ENCODE measurements at regions not wholly inside any gene's neighbourhood (a gene's known extent, or its start where the extent isn't known, plus 50 kb on each side); places are given as distances from the start of the nearest gene placed in this dataset.
"Not testable (repeated sequence)": the region's sequence is repeated elsewhere in the genome, so short reads cannot be mapped to it uniquely, and the experiment has no call there.

DNA sequence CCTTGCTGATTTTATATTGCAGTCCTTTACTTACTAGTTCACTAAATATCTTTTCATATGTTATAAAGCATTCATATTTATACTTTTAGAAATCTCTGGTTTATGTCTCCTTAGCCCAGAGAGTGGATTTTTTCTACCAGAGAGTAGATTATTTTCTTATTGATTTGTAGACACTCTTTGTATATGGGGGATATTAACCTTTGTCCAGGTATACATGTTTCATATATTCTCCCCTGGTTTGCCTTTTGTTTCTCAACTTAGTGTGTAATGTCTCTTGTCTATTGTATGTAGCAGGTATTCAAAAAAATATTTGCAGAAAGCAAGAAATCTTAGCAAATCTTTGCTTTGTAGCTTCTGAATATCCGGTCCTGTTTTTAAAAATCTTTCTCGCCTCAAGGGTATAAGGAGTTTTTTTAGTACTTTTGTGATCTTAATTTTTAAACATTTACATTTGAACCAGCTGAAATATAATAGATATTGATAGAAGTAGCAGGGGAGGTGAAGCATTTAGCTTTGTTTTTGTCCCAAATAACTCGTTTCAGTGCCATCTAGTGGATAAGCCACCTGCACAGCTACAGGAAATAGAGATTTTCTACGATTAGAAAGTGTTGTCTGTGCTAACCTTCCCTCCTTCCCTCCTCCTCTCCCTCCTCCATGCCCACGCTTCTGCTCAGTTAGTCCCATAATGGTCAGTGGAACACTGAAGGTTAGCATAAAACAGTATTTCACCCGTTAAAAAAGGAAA lies 97.0 kb downstream of the PHETA1 start:
- no peak for DNase-seq (ENCODE audit: low read depth)

DNA sequence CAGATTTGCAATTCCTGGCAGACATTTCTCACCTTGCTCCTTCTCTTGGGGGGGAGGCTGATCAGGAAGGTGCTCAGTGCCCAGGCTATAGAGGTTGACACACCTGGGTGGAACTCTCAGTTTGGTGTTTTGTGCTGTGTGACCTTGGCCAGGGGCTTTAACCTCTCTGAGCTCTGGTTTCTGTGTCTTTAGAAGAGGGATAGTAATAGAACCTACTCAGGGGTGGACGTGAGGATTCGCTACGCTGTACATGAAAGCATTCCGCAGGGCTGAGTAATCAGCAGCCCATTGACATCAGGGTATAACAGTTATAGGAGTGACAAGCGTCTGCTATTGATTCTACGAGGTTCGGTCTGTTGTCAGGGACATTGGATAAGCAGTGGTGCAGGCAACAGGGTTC lies 98.1 kb downstream of the PHETA1 start:
- DNase-seq (ENCODE audit: low read depth), result no peak

GRCh38 chr12:111270239-111270638 lies 98.7 kb downstream of the PHETA1 start:
- no peak for DNase-seq (ENCODE audit: low read depth)

- DNase-seq (ENCODE audit: low read depth), result no peak
Observed at GRCh38 chr12:111269718-111270117, 99.2 kb downstream of the PHETA1 start.

DNA sequence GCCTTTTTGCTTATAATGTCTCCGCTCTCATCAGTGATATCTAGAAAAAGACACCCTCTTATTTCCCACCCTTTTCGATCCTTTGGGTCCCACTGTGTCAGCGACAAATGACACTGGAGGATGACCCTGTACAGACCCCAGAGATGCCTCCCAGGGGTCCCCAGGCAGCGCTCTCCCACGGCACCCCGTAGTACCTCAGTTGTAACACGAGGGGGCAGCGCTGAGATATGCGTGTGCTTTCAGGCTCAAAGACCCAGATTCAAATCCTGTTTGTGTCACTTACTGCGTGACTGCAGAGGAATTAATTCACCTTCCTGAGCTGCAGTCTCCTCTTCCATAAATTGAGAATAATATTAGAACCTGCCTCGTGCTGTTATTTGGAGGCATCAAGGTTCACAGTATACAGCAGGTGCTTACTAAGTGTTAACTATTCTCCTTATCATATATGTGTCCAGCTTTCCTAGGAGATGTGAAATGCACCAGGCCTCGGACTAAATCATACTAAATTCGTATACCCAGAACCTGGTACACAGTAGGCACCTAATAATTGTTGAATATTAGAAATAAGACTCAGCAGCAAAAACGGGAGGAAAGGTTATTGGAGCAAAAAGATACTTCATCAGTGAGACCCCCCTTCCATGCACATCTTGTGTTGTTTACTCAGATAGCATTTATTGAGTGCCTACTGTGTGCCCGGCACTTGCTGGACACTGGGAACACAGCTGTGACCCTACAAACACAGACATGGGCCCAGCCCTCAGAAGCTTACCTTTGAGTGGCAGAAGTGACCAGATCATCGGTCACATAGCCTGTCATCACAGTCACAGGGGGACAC lies 99.9 kb downstream of the PHETA1 start:
- no peak for DNase-seq (ENCODE audit: low read depth)

- no peak for DNase-seq (ENCODE audit: low read depth)
Observed at GRCh38 chr12:111267144-111267543, 101.8 kb downstream of the PHETA1 start.

- no peak for DNase-seq (ENCODE audit: low read depth)
Observed at GRCh38 chr12:111261911-111262676, 106.8 kb downstream of the PHETA1 start.

DNA sequence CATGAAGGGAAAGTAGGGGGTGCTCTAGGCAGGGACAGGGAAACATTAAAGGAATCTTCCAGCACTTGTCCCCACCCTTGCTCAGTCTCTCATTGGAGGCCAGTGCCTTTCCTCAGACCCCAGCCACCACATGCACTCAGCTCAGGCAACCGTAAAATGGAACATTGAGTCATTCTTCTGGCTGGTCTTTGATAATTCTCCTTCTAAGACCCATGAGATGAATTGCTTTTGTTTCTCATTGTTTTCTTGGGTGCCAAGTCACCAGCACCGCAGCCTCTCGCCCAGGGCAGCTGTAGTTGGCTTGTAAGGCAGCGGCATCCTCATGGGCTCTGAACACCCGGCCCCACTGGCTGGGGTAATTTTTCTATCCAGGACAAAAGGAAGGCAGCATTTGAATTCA lies 108.2 kb downstream of the PHETA1 start:
- no peak for DNase-seq (ENCODE audit: low read depth)

GRCh38 chr12:111259231-111259630 lies 109.7 kb downstream of the PHETA1 start:
- DNase-seq (ENCODE audit: low read depth), result no peak

GRCh38 chr12:111258081-111258480 lies 110.8 kb downstream of the PHETA1 start:
- DNase-seq (ENCODE audit: low read depth), result not testable (repeated sequence)

DNA sequence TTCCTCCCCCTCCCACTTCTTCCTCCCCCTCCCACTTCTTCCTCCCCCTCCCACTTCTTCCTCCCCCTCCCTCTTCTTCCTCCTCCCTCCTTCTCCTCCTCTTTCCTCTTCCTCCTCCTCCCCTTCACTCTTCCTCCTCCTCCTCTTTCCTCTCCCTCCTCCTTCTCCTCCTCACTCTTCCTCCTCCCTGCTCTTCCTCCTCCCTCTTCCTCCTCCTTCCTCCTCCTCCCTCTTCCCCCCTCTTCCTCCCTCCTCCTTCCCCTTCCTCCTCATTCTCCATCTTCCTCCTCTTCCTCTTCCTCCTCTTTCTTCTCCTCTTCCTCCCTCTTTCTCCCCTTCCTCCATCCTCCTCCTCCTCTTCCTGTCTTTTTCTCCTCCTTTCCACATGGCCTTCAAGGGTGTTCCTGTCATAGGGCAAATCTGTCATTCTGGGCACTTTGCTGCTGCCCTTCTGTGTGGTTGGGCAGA lies 111.4 kb downstream of the PHETA1 start:
- DNase-seq (ENCODE audit: low read depth), result no peak

DNA sequence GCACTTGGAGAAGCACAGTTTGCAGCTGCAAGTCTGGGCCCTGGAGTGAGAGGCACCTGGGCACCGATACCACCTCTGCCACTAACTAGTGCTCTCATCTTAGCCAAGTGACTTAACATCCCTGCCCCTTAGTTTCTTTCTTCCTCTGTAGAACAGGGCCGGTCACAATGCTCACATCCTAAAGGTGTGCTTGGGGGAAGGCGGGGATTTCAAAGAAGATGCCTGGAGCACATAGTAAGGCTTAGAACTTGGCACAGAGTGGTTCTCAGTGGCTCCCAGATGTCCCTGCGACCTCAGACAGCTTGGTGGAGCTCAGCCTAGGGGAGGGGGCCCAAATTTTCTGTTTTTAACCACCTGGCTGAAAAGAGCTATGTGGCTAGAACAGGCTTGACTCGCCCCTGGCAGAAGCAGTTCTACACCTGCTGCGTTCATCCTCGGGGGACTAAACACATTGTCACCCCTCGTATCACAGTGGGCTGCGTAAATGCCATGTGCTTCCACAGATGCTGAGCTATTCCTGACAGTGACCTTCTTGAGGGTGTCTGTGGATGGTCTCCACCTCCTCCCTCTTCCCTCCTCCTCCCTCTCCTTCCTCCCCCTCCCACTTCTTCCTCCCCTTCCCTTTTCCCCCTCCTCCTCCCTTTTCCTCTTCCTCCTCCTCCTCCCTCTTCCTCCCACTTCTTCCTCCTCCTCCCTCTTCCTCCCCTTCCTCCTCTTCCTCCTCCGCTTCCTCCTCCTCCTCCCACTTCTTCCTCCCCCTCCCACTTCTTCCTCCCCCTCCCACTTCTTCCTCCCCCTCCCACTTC lies 112.1 kb downstream of the PHETA1 start:
- no peak for DNase-seq (ENCODE audit: low read depth)

- DNase-seq (ENCODE audit: low read depth), result no peak
Observed at GRCh38 chr12:111255261-111255660, 113.6 kb downstream of the PHETA1 start.

- no peak for DNase-seq (ENCODE audit: low read depth)
Observed at GRCh38 chr12:111254106-111254505, 114.8 kb downstream of the PHETA1 start.

GRCh38 chr12:111253213-111253612 lies 115.7 kb downstream of the PHETA1 start:
- DNase-seq (ENCODE audit: low read depth), result no peak

- no peak for DNase-seq (ENCODE audit: low read depth)
Observed at GRCh38 chr12:111251787-111252186, 117.1 kb downstream of the PHETA1 start.

- DNase-seq (ENCODE audit: low read depth), result no peak
Observed at GRCh38 chr12:111251058-111251730, 117.7 kb downstream of the PHETA1 start.

GRCh38 chr12:111250251-111250881 lies 118.5 kb downstream of the PHETA1 start:
- DNase-seq (ENCODE audit: low read depth), result no peak

DNA sequence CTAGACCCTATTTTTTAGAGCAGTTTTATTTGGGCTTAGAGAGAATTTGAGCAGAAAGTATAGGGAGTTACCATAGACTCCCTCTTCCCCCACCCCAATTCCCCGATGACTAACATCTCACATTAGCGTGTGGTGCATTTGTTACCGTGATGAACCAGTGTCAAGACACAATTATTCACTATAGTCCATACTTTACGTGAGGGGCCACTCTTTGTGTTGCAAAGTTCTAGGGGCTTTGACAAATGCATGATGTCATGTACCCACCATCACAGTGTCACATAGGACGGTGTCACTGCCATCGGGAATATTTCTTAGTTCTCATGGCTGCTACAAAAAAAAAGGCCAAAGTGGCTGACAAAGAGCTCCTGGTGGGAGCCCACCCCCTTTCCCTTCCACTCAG lies 119.1 kb downstream of the PHETA1 start:
- no peak for DNase-seq (ENCODE audit: low read depth)

- DNase-seq (ENCODE audit: low read depth), result no peak
Observed at GRCh38 chr12:111249018-111249370, 119.9 kb downstream of the PHETA1 start.
